GM10248 (cell line): ENCODE measurements at regions not wholly inside any gene's neighbourhood (a gene's known extent, or its start where the extent isn't known, plus 50 kb on each side); places are given as distances from the start of the nearest gene placed in this dataset.
"Not testable (repeated sequence)": the region's sequence is repeated elsewhere in the genome, so short reads cannot be mapped to it uniquely, and the experiment has no call there.

ENCODE experiments used
- CTCF ChIA-PET: fragments of 300-600 bp; sonication (Branson Sonifier 250); formaldehyde crosslinking; extraction: SDS; loops from one replicate; lab custom pipeline; 2021; ENCODE audit warnings: antibody characterized with exemption; lab: Yijun Ruan, JAX
- POLR2A ChIA-PET: fragments of 350-650 bp; sonication (Branson Sonifier 250); formaldehyde crosslinking; extraction: SDS; loops from one replicate; lab custom pipeline; 2020; ENCODE audit warnings: antibody characterized with exemption; lab: Yijun Ruan, JAX
- DNase-seq: peaks from one replicate; pipeline ENCODE4 v3.0.0; 2012; ENCODE audit errors: extremely low spot score
- CTCF ChIP-seq: IDR thresholded peaks from 2 replicates; pipeline ENCODE4 v1.5.1; 2012; ENCODE audit warnings: mild to moderate bottlenecking, low read depth; ENCODE audit errors: extremely low read depth, missing control alignments, control extremely low read depth

- ChIA-PET POLR2A (no interaction called here), CTCF (no interaction called here)
- no peak for TF ChIP-seq CTCF
Observed at GRCh38 chr10:37563107-37563714, 294.2 kb downstream of the ZNF248 start.

GRCh38 chr10:37552881-37553280 is 304.5 kb downstream of the ZNF248 start:
- DNase-seq = no peak
- ChIA-PET POLR2A (no interaction called here), CTCF (no interaction called here)
- no peak for TF ChIP-seq CTCF

More at GRCh38 chr10:37563107-37563714, 294.2 kb downstream of the ZNF248 start:
- no peak for DNase-seq

- DNase-seq = no peak
- TF ChIP-seq CTCF = no peak
- CTCF ChIA-PET = no interaction called here
- POLR2A ChIA-PET = no interaction called here
Observed at GRCh38 chr10:37549054-37549453, 308.4 kb downstream of the ZNF248 start.

- TF ChIP-seq CTCF = no peak
- POLR2A ChIA-PET = no interaction called here
Observed at GRCh38 chr10:37535459-37536246, 321.8 kb downstream of the ZNF248 start.

GRCh38 chr10:37534166-37534565 is 323.2 kb downstream of the ZNF248 start:
- CTCF ChIA-PET = no interaction called here
- POLR2A ChIA-PET = no interaction called here
- DNase-seq = no peak

More at GRCh38 chr10:37535459-37536246, 321.8 kb downstream of the ZNF248 start:
- CTCF ChIA-PET = interaction anchor here (0.9 to 1.2 kb wide), 2 partner anchors 11 to 12 kb away, joined by 3 read pairs; no protein-coding TSS in a partner anchor
- DNase-seq = no peak

GRCh38 chr10:37525410-37525809 is 332.0 kb downstream of the ZNF248 start:
- POLR2A ChIA-PET, DNase-seq, CTCF ChIA-PET: not testable (repeated sequence)

More at GRCh38 chr10:37534166-37534565, 323.2 kb downstream of the ZNF248 start:
- no peak for TF ChIP-seq CTCF

- no peak for DNase-seq
- no peak for TF ChIP-seq CTCF
- POLR2A ChIA-PET = no interaction called here
- CTCF ChIA-PET = no interaction called here
Observed at GRCh38 chr10:37520488-37520887, 336.9 kb downstream of the ZNF248 start.

- DNase-seq, CTCF ChIA-PET, POLR2A ChIA-PET: not testable (repeated sequence)
Observed at GRCh38 chr10:37510520-37510919, 346.9 kb downstream of the ZNF248 start.
